ENCODE measurements at regions not wholly inside any gene's neighbourhood (a gene's known extent, or its start where the extent isn't known, plus 50 kb on each side); places are given as distances from the start of the nearest gene placed in this dataset.
"Not testable (repeated sequence)": the region's sequence is repeated elsewhere in the genome, so short reads cannot be mapped to it uniquely, and the experiment has no call there.

GRCh38 chr3:20378315-20378714 is 192.3 kb upstream of the SGO1 start:
- H3K4me1 Mint-ChIP-seq (ENCODE audit: unreplicated experiment) = no peaks in the 10 kb centered on the region
- H3K27ac Mint-ChIP-seq (ENCODE audit: unreplicated experiment) = no peak overlapping the region
- no peaks in the 10 kb centered on the region for H3K36me3 Mint-ChIP-seq (ENCODE audit: unreplicated experiment)
- no peaks in the 10 kb centered on the region for H3K27me3 Mint-ChIP-seq (ENCODE audit: unreplicated experiment)
- H3K9me3 Mint-ChIP-seq (ENCODE audit: unreplicated experiment) = no peaks in the 10 kb centered on the region
- TF ChIP-seq CTCF (IDR thresholded peaks at IDR 0.05) = no peak
- DNase-seq (ENCODE audit: extremely low spot score, unreplicated experiment) = no peak
- H3K4me3 Mint-ChIP-seq (ENCODE audit: unreplicated experiment) = no peak overlapping the region

- no peaks in the 10 kb centered on the region for H3K9me3 Mint-ChIP-seq (ENCODE audit: unreplicated experiment)
- H3K27ac Mint-ChIP-seq (ENCODE audit: unreplicated experiment) = no peak overlapping the region
- H3K36me3 Mint-ChIP-seq (ENCODE audit: unreplicated experiment) = no peaks in the 10 kb centered on the region
- no peaks in the 10 kb centered on the region for H3K4me1 Mint-ChIP-seq (ENCODE audit: unreplicated experiment)
- no peak for TF ChIP-seq CTCF (IDR thresholded peaks at IDR 0.05)
- no peak for DNase-seq (ENCODE audit: extremely low spot score, unreplicated experiment)
- no peak overlapping the region for H3K4me3 Mint-ChIP-seq (ENCODE audit: unreplicated experiment)
- no peaks in the 10 kb centered on the region for H3K27me3 Mint-ChIP-seq (ENCODE audit: unreplicated experiment)
These were observed 190.7 kb upstream of the SGO1 start for GRCh38 chr3:20376665-20377217.

- Mint-ChIP-seq H3K36me3 (ENCODE audit: unreplicated experiment) (no peaks in the 10 kb centered on the region), H3K9me3 (ENCODE audit: unreplicated experiment) (no peaks in the 10 kb centered on the region), H3K27ac (ENCODE audit: unreplicated experiment) (no peak overlapping the region), H3K4me3 (ENCODE audit: unreplicated experiment) (no peak overlapping the region), H3K4me1 (ENCODE audit: unreplicated experiment) (no peaks in the 10 kb centered on the region), H3K27me3 (ENCODE audit: unreplicated experiment) (no peaks in the 10 kb centered on the region)
- TF ChIP-seq CTCF (IDR thresholded peaks at IDR 0.05) = no peak
- no peak for DNase-seq (ENCODE audit: extremely low spot score, unreplicated experiment)
These were observed 189.3 kb upstream of the SGO1 start for GRCh38 chr3:20375302-20375701.

- H3K4me1 Mint-ChIP-seq (ENCODE audit: unreplicated experiment); DNase-seq (ENCODE audit: extremely low spot score, unreplicated experiment); H3K9me3 Mint-ChIP-seq (ENCODE audit: unreplicated experiment); H3K36me3 Mint-ChIP-seq (ENCODE audit: unreplicated experiment); H3K27me3 Mint-ChIP-seq (ENCODE audit: unreplicated experiment); H3K4me3 Mint-ChIP-seq (ENCODE audit: unreplicated experiment); H3K27ac Mint-ChIP-seq (ENCODE audit: unreplicated experiment): not testable (repeated sequence)
These were observed 184.5 kb upstream of the SGO1 start for GRCh38 chr3:20370273-20371063.

GRCh38 chr3:20361000-20361399 is 175.0 kb upstream of the SGO1 start:
- no peaks in the 10 kb centered on the region for H3K27me3 Mint-ChIP-seq (ENCODE audit: unreplicated experiment)
- TF ChIP-seq CTCF (IDR thresholded peaks at IDR 0.05) = no peak
- no peak for DNase-seq (ENCODE audit: extremely low spot score, unreplicated experiment)
- H3K4me3 Mint-ChIP-seq (ENCODE audit: unreplicated experiment) = no peak overlapping the region
- H3K36me3 Mint-ChIP-seq (ENCODE audit: unreplicated experiment) = no peaks in the 10 kb centered on the region
- H3K4me1 Mint-ChIP-seq (ENCODE audit: unreplicated experiment) = no peaks in the 10 kb centered on the region
- no peak overlapping the region for H3K27ac Mint-ChIP-seq (ENCODE audit: unreplicated experiment)
- H3K9me3 Mint-ChIP-seq (ENCODE audit: unreplicated experiment) = peaks cover 6% of the 10 kb centered on the region

Data from osteocyte (in vitro differentiated cells).